H9 (cell line): ENCODE measurements at regions not wholly inside any gene's neighbourhood (a gene's known extent, or its start where the extent isn't known, plus 50 kb on each side); places are given as distances from the start of the nearest gene placed in this dataset.

Source experiments
- DNase-seq: peaks from one replicate; pipeline ENCODE4 v3.0.0-alpha.2; 2017
- H2AFZ ChIP-seq: one replicate; pipeline ENCODE4 v1.6.1; 2013; ENCODE audit warnings: mild to moderate bottlenecking, low read length, control low read depth, moderate library complexity
- H2AK5ac ChIP-seq: 2 replicates; pipeline ENCODE4 v1.6.1; 2013; ENCODE audit warnings: low read length, control low read depth, mixed read lengths; ENCODE audit not compliant: insufficient read length
- H2BK120ac ChIP-seq: one replicate; pipeline ENCODE4 v1.6.1; 2013; ENCODE audit warnings: low read depth, mild to moderate bottlenecking, low read length, control low read depth, inconsistent platforms; ENCODE audit not compliant: poor library complexity, severe bottlenecking
- H2BK12ac ChIP-seq: 2 replicates; pipeline ENCODE4 v1.6.1; 2013; ENCODE audit warnings: low read length, control low read depth, mixed read lengths, low read depth; ENCODE audit not compliant: insufficient read length
- H2BK15ac ChIP-seq: 2 replicates; pipeline ENCODE4 v1.6.1; 2013; ENCODE audit warnings: low read depth, low read length, control low read depth
- H2BK20ac ChIP-seq: one replicate; pipeline ENCODE4 v1.6.1; 2013; ENCODE audit warnings: low read depth, mild to moderate bottlenecking, low read length, control low read depth, inconsistent platforms; ENCODE audit not compliant: poor library complexity, severe bottlenecking
- H2BK5ac ChIP-seq: 2 replicates; pipeline ENCODE4 v1.6.1; 2013; ENCODE audit warnings: low read length, control low read depth, mixed read lengths; ENCODE audit not compliant: insufficient read length
- H3K14ac ChIP-seq: 2 replicates; pipeline ENCODE4 v1.6.1; 2013; ENCODE audit warnings: low read length, control low read depth; ENCODE audit not compliant: insufficient read depth
- H3K18ac ChIP-seq: 2 replicates; pipeline ENCODE4 v1.6.1; 2013; ENCODE audit warnings: low read depth, mild to moderate bottlenecking, mixed read lengths, low read length, control low read depth; ENCODE audit not compliant: insufficient read length
- H3K23ac ChIP-seq: 2 replicates; pipeline ENCODE4 v1.6.1; 2013; ENCODE audit warnings: low read length, control low read depth, mixed read lengths, low read depth; ENCODE audit not compliant: insufficient read length
- H3K23me2 ChIP-seq: 2 replicates; pipeline ENCODE4 v1.6.1; 2013; ENCODE audit warnings: low read depth, mild to moderate bottlenecking, mixed read lengths, low read length, control low read depth; ENCODE audit not compliant: insufficient read length, poor library complexity, severe bottlenecking
- H3K27ac ChIP-seq: 2 replicates; pipeline ENCODE4 v1.5.1; 2013; ENCODE audit warnings: low read length, control low read depth, mixed read lengths, low read depth; ENCODE audit not compliant: insufficient read length
- H3K27me3 ChIP-seq: 2 replicates; pipeline ENCODE4 v1.6.1; 2013; ENCODE audit warnings: low read length, control low read depth, inconsistent platforms; ENCODE audit not compliant: insufficient read depth
- H3K4ac ChIP-seq: 2 replicates; pipeline ENCODE4 v1.6.1; 2013; ENCODE audit warnings: low read depth, mild to moderate bottlenecking, control low read depth, inconsistent platforms, low read length, moderate library complexity
- H3K4me1 ChIP-seq: 2 replicates; pipeline ENCODE4 v1.6.1; 2013; ENCODE audit warnings: low read length, control low read depth, inconsistent platforms; ENCODE audit not compliant: insufficient read depth
- H3K4me2 ChIP-seq: 2 replicates; pipeline ENCODE4 v1.6.1; 2013; ENCODE audit warnings: low read length, control low read depth, mixed read lengths; ENCODE audit not compliant: insufficient read length, insufficient read depth
- H3K56ac ChIP-seq: 2 replicates; pipeline ENCODE4 v1.6.1; 2013; ENCODE audit warnings: low read depth, mild to moderate bottlenecking, mixed read lengths, low read length, control low read depth; ENCODE audit not compliant: insufficient read length
- H3K79me1 ChIP-seq: 2 replicates; pipeline ENCODE4 v1.6.1; 2013; ENCODE audit warnings: low read depth, mild to moderate bottlenecking, moderate library complexity, low read length, control low read depth, inconsistent platforms; ENCODE audit not compliant: insufficient read depth, poor library complexity, severe bottlenecking
- H3K79me2 ChIP-seq: 2 replicates; pipeline ENCODE4 v1.6.1; 2013; ENCODE audit warnings: low read length, control low read depth, inconsistent platforms; ENCODE audit not compliant: insufficient read depth
- H3K9ac ChIP-seq: 2 replicates; pipeline ENCODE4 v1.6.1; 2013; ENCODE audit warnings: low read length, control low read depth, mixed read lengths; ENCODE audit not compliant: insufficient read length; ENCODE audit errors: extremely low read depth
- H3K9me3 ChIP-seq: one replicate; pipeline ENCODE4 v1.6.1; 2013; ENCODE audit warnings: low read depth, low read length, inconsistent platforms; ENCODE audit not compliant: control insufficient read depth
- H3T11ph ChIP-seq: one replicate; pipeline ENCODE4 v1.6.1; 2013; ENCODE audit warnings: mild to moderate bottlenecking, low read length, control low read depth, inconsistent platforms
- H4K20me1 ChIP-seq: one replicate; pipeline ENCODE4 v1.6.1; 2013; ENCODE audit not compliant: control insufficient read depth, insufficient read length, insufficient read depth
- H4K5ac ChIP-seq: 2 replicates; pipeline ENCODE4 v1.6.1; 2013; ENCODE audit warnings: low read depth, mild to moderate bottlenecking, mixed read lengths, low read length, control low read depth; ENCODE audit not compliant: insufficient read length
- H4K8ac ChIP-seq: replicated peaks from 2 replicates; pipeline ENCODE4 v1.6.1; 2013; ENCODE audit warnings: low read length, control low read depth, mixed read lengths, low read depth; ENCODE audit not compliant: insufficient read length
- H4K91ac ChIP-seq: 2 replicates; pipeline ENCODE4 v1.6.1; 2013; ENCODE audit warnings: low read depth, mild to moderate bottlenecking, moderate library complexity, mixed read lengths, low read length, control low read depth; ENCODE audit not compliant: insufficient read length
- H3K27ac Mint-ChIP-seq, 3 experiments: 2 replicates in 2 of 3; 3 replicates in 1 of 3; pipeline ENCODE4 v1.8.0; 2020 to 2021; ENCODE audit warnings: mixed read lengths in 3 of 3, mild to moderate bottlenecking in 1 of 3, moderate library complexity in 1 of 3
- H3K27me3 Mint-ChIP-seq: 2 replicates; pipeline ENCODE4 v1.8.0; 2021; ENCODE audit warnings: low read depth, mild to moderate bottlenecking, moderate library complexity, mixed read lengths
- H3K36me3 Mint-ChIP-seq, 3 experiments: 2 replicates in 2 of 3; 3 replicates in 1 of 3; pipeline ENCODE4 v1.8.0; 2020 to 2021; ENCODE audit warnings: low read depth in 3 of 3, mixed read lengths in 3 of 3; ENCODE audit not compliant: insufficient read depth in 1 of 3
- H3K4me1 Mint-ChIP-seq, 2 experiments: 2 replicates each; pipeline ENCODE4 v1.8.0; 2020; ENCODE audit warnings: mixed read lengths in 2 of 2
- H3K4me3 Mint-ChIP-seq, 2 experiments: 2 replicates in 1 of 2; 3 replicates in 1 of 2; pipeline ENCODE4 v1.8.0; 2020 to 2021; ENCODE audit warnings: mild to moderate bottlenecking in 2 of 2, mixed read lengths in 2 of 2, moderate library complexity in 1 of 2
- H3K9me3 Mint-ChIP-seq, 2 experiments: 2 replicates in 1 of 2; 3 replicates in 1 of 2; pipeline ENCODE4 v1.8.0; 2020; ENCODE audit warnings: mild to moderate bottlenecking in 2 of 2, mixed read lengths in 2 of 2, moderate library complexity in 1 of 2
- WGBS: extraction: QIAGEN DNeasy Blood & Tissue Kit; methylation state at CpG from one replicate; pipeline ENCODE4 v1.1.7; 2013; ENCODE audit warnings: missing lambda C conversion rate, low lambda C conversion rate, mixed read lengths; ENCODE audit not compliant: insufficient read length; ENCODE audit errors: extremely low coverage; 5-methylcytosine and 5-hydroxymethylcytosine counted together
- TF ChIP-seq, protein P1 (sequence below): fragments of 200-600 bp; sonication (generic); conservative IDR thresholded peaks from 3 replicates; pipeline ENCODE4 v1.8.0; 2021; ENCODE audit warnings: antibody characterized with exemption, mild to moderate bottlenecking

DNA sequence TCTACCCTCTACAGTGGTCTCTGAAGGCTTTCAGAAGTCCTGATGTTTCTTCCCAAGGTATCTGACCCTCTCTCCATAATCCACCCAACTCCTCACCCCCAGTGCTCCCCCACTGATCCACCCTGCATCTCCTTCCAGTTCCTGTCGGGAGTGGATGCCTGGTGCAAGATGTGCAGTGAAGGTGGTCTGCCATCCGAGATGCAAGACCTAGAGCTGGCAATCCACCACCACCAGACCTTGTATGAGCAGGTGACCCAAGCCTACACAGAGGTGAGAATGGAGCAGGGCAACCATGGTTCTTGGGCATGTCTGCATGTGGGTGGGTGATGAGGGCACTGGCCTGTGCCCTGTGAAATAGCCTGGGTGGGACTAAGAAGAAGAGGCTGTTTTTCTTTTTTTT is 337.8 kb upstream of the ROPN1 start:
- no CpG with 5 or more reads among the region's 2 CpGs for WGBS
- H3K56ac ChIP-seq: no peak overlapping the region
- H2AFZ ChIP-seq: no peak overlapping the region
- no peaks in the 10 kb centered on the region for H3K27me3 ChIP-seq
- no peak overlapping the region for H3K4ac ChIP-seq
- Mint-ChIP-seq H3K4me3 (no peak overlapping the region), H3K4me1 (no peaks in the 10 kb centered on the region), H3K9me3 (no peaks in the 10 kb centered on the region), H3K27ac (no peak overlapping the region), H3K27me3 (no peaks in the 10 kb centered on the region), H3K36me3 (no peaks in the 10 kb centered on the region)
- H4K8ac ChIP-seq: no peak overlapping the region
- no peak overlapping the region for H4K91ac ChIP-seq
- no peaks in the 10 kb centered on the region for H3K79me1 ChIP-seq
- H3K23ac ChIP-seq: no peak overlapping the region
- H3K23me2 ChIP-seq: no peaks in the 10 kb centered on the region
- H2BK120ac ChIP-seq: no peak overlapping the region
- H3K14ac ChIP-seq: no peak overlapping the region
- H3K79me2 ChIP-seq: no peaks in the 10 kb centered on the region
- no peak overlapping the region for H3T11ph ChIP-seq
- no peak overlapping the region for H2BK12ac ChIP-seq
- H4K20me1 ChIP-seq: no peaks in the 10 kb centered on the region
- no peak overlapping the region for H3K27ac ChIP-seq
- no peak overlapping the region for H3K18ac ChIP-seq
- H2BK15ac ChIP-seq: no peak overlapping the region
- no peaks in the 10 kb centered on the region for H3K4me1 ChIP-seq
- H3K9me3 ChIP-seq: no peaks in the 10 kb centered on the region
- no peak overlapping the region for H3K4me2 ChIP-seq
- H2BK5ac ChIP-seq: no peak overlapping the region
- no peak overlapping the region for H2BK20ac ChIP-seq
- no peak overlapping the region for H3K9ac ChIP-seq
- no peak overlapping the region for H2AK5ac ChIP-seq
- no peak overlapping the region for H4K5ac ChIP-seq
- DNase-seq: no peak
- TF ChIP-seq, protein P1, sequence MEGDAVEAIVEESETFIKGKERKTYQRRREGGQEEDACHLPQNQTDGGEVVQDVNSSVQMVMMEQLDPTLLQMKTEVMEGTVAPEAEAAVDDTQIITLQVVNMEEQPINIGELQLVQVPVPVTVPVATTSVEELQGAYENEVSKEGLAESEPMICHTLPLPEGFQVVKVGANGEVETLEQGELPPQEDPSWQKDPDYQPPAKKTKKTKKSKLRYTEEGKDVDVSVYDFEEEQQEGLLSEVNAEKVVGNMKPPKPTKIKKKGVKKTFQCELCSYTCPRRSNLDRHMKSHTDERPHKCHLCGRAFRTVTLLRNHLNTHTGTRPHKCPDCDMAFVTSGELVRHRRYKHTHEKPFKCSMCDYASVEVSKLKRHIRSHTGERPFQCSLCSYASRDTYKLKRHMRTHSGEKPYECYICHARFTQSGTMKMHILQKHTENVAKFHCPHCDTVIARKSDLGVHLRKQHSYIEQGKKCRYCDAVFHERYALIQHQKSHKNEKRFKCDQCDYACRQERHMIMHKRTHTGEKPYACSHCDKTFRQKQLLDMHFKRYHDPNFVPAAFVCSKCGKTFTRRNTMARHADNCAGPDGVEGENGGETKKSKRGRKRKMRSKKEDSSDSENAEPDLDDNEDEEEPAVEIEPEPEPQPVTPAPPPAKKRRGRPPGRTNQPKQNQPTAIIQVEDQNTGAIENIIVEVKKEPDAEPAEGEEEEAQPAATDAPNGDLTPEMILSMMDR: no peak
